ENCODE measurements at regions not wholly inside any gene's neighbourhood (a gene's known extent, or its start where the extent isn't known, plus 50 kb on each side); places are given as distances from the start of the nearest gene placed in this dataset.

DNA sequence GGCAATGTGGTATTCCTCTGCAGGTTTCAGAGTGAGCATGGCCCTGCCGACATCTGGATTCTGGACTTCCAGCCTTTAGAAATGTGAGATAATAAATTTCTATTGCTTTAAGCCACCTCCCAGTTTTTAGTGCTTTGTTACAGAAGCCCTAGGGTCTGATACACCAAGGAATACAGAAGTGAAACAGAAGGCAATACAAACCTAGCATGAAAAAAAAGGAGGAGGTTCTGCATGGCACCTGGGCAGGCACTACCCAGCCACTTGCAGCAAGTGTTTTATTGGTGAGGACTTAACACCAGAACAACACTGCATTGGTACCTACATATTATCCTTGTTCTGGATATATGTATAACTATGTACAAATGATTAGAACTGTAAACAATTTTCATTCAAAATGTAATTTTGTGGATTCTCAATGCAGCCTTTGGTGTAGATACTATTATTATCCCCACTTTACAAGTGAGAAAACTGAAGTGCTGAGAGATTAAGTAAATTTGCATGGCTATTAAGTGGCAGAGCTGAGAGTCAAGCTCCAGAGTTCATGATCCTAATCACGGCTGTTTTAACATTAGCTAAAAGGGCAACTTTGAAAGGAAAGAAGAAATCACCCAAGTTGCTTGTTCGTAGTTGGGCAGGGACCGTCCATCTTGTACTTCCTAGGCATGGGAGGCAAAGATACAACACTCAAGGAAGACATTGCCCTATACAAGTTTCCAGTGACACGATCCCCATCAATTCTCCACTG lies 71.8 kb downstream of the IL21 start:
- TF ChIP-seq CTCF (conservative IDR thresholded peaks at IDR 0.05; ENCODE audit: low read length) (no peak), EZH2phosphoT487 (IDR thresholded peaks at IDR 0.05; ENCODE audit: borderline replicate concordance) (no peak)

Measured in Loucy (cell line).